ENCODE measurements at regions not wholly inside any gene's neighbourhood (a gene's known extent, or its start where the extent isn't known, plus 50 kb on each side); places are given as distances from the start of the nearest gene placed in this dataset.
A peak's percentile ranks its signal among the peaks of the same experiment; 100 is the strongest.
"Not testable (repeated sequence)": the region's sequence is repeated elsewhere in the genome, so short reads cannot be mapped to it uniquely, and the experiment has no call there.

- DNase-seq = no peak
These were observed 130.2 kb upstream of the CEP162 start for GRCh38 chr6:84357631-84358030.

GRCh38 chr6:84356907-84357306 is 129.5 kb upstream of the CEP162 start:
- no peak for DNase-seq

GRCh38 chr6:84353459-84354423 is 126.3 kb upstream of the CEP162 start:
- no peak for DNase-seq

GRCh38 chr6:84350397-84350796 is 123.0 kb upstream of the CEP162 start:
- no peak for DNase-seq

GRCh38 chr6:84349542-84349941 is 122.1 kb upstream of the CEP162 start:
- no peak for DNase-seq

- no peak for DNase-seq
These were observed 121.4 kb upstream of the CEP162 start for GRCh38 chr6:84348801-84349200.

- no peak for DNase-seq
These were observed 118.9 kb upstream of the CEP162 start for GRCh38 chr6:84346372-84346771.

- no peak for DNase-seq
These were observed 116.6 kb upstream of the CEP162 start for GRCh38 chr6:84344005-84344404.

GRCh38 chr6:84340422-84340821 is 113.0 kb upstream of the CEP162 start:
- no peak for DNase-seq

- no peak for DNase-seq
These were observed 106.4 kb upstream of the CEP162 start for GRCh38 chr6:84333842-84334241.

GRCh38 chr6:84332139-84333034 is 104.9 kb upstream of the CEP162 start:
- DNase-seq = no peak

GRCh38 chr6:84330325-84330724 is 102.9 kb upstream of the CEP162 start:
- DNase-seq = no peak

- no peak for DNase-seq
These were observed 102.1 kb upstream of the CEP162 start for GRCh38 chr6:84329516-84329915.

- no peak for DNase-seq
These were observed 101.6 kb upstream of the CEP162 start for GRCh38 chr6:84329077-84329476.

GRCh38 chr6:84317463-84317862 is 90.0 kb upstream of the CEP162 start:
- no peak for DNase-seq

GRCh38 chr6:84314377-84314898 is 87.0 kb upstream of the CEP162 start:
- DNase-seq = no peak

- DNase-seq = no peak
These were observed 81.9 kb upstream of the CEP162 start for GRCh38 chr6:84309336-84309735.

- no peak for DNase-seq
These were observed 77.4 kb upstream of the CEP162 start for GRCh38 chr6:84304881-84305280.

GRCh38 chr6:84291033-84291432 is 63.6 kb upstream of the CEP162 start:
- not testable (repeated sequence) for DNase-seq

- no peak for DNase-seq
These were observed 57.1 kb upstream of the CEP162 start for GRCh38 chr6:84284428-84285049.

- DNase-seq = peak in 1 of 56 donors; percentile 9
These were observed 55.1 kb upstream of the CEP162 start for GRCh38 chr6:84282550-84282949.
